ENCODE measurements at regions not wholly inside any gene's neighbourhood (a gene's known extent, or its start where the extent isn't known, plus 50 kb on each side); places are given as distances from the start of the nearest gene placed in this dataset.
A peak's percentile ranks its signal among the peaks of the same experiment; 100 is the strongest.

GRCh38 chr20:24781418-24781980, 167.6 kb upstream of the CST7 start:
- TF ChIP-seq, protein P1, sequence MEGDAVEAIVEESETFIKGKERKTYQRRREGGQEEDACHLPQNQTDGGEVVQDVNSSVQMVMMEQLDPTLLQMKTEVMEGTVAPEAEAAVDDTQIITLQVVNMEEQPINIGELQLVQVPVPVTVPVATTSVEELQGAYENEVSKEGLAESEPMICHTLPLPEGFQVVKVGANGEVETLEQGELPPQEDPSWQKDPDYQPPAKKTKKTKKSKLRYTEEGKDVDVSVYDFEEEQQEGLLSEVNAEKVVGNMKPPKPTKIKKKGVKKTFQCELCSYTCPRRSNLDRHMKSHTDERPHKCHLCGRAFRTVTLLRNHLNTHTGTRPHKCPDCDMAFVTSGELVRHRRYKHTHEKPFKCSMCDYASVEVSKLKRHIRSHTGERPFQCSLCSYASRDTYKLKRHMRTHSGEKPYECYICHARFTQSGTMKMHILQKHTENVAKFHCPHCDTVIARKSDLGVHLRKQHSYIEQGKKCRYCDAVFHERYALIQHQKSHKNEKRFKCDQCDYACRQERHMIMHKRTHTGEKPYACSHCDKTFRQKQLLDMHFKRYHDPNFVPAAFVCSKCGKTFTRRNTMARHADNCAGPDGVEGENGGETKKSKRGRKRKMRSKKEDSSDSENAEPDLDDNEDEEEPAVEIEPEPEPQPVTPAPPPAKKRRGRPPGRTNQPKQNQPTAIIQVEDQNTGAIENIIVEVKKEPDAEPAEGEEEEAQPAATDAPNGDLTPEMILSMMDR (conservative IDR thresholded peaks at IDR 0.05): peak; percentile 82
- no peak for TF ChIP-seq ZFX (IDR thresholded peaks at IDR 0.05)

Measured in C4-2B (cell line).